Small intestine (tissue), 7 donors: ENCODE measurements at regions not wholly inside any gene's neighbourhood (a gene's known extent, or its start where the extent isn't known, plus 50 kb on each side); places are given as distances from the start of the nearest gene placed in this dataset.

Experiments
- DNase-seq, 2 donors: peaks; one replicate each; pipeline versions ENCODE4 v3.0.0 to v3.0.0-alpha.2; 2013
- FAIRE-seq: peaks from 2 replicates; lab custom pipeline; 2012; peaks lifted over from hg19 to GRCh38; lab: Jason Lieb, UNC
- H3K27ac ChIP-seq, 3 donors: one replicate each; pipeline ENCODE4 v1.5.1; 2013; ENCODE audit warnings: low read length in 2 of 3, mild to moderate bottlenecking in 2 of 3, control low read depth in 1 of 3, inconsistent platforms in 1 of 3, low read depth in 1 of 3, moderate library complexity in 1 of 3
- H3K27me3 ChIP-seq, 3 donors: one replicate each; pipeline ENCODE4 v1.6.1; 2013; ENCODE audit warnings: low read length in 3 of 3, inconsistent platforms in 1 of 3; ENCODE audit not compliant: control insufficient read depth in 3 of 3, insufficient read depth in 3 of 3
- H3K36me3 ChIP-seq, 3 donors: one replicate each; pipeline ENCODE4 v1.6.1; 2013; ENCODE audit warnings: low read length in 3 of 3, inconsistent platforms in 1 of 3, low read depth in 1 of 3, mild to moderate bottlenecking in 1 of 3, moderate library complexity in 1 of 3; ENCODE audit not compliant: control insufficient read depth in 3 of 3, insufficient read depth in 2 of 3
- H3K4me1 ChIP-seq, 3 donors: one replicate each; pipeline ENCODE4 v1.6.1; 2013; ENCODE audit warnings: low read length in 2 of 3, inconsistent platforms in 1 of 3, low read depth in 1 of 3, mild to moderate bottlenecking in 1 of 3, moderate library complexity in 1 of 3; ENCODE audit not compliant: control insufficient read depth in 3 of 3, insufficient read depth in 2 of 3
- H3K4me3 ChIP-seq, 3 donors: one replicate each; pipeline ENCODE4 v1.5.1; 2013; ENCODE audit warnings: low read length in 3 of 3, control low read depth in 1 of 3, inconsistent platforms in 1 of 3, low read depth in 1 of 3, mild to moderate bottlenecking in 1 of 3, moderate library complexity in 1 of 3
- H3K9me3 ChIP-seq, 2 donors: one replicate each; pipeline ENCODE4 v1.6.1; 2013; ENCODE audit warnings: low read depth in 1 of 2, low read length in 1 of 2; ENCODE audit not compliant: control insufficient read depth in 2 of 2, insufficient read depth in 1 of 2
- WGBS, 3 donors: extraction: QIAGEN DNeasy Blood & Tissue Kit; methylation state at CpG; one replicate each; pipeline ENCODE4 v1.1.7; 2013; 5-methylcytosine and 5-hydroxymethylcytosine counted together
- donor health status: healthy with polysubstance abuse.
- donor health status: control.
- donor health status: control.
- donor health status: Bipolar disorder and iron deficiency.
- donor health status: healthy.

DNA sequence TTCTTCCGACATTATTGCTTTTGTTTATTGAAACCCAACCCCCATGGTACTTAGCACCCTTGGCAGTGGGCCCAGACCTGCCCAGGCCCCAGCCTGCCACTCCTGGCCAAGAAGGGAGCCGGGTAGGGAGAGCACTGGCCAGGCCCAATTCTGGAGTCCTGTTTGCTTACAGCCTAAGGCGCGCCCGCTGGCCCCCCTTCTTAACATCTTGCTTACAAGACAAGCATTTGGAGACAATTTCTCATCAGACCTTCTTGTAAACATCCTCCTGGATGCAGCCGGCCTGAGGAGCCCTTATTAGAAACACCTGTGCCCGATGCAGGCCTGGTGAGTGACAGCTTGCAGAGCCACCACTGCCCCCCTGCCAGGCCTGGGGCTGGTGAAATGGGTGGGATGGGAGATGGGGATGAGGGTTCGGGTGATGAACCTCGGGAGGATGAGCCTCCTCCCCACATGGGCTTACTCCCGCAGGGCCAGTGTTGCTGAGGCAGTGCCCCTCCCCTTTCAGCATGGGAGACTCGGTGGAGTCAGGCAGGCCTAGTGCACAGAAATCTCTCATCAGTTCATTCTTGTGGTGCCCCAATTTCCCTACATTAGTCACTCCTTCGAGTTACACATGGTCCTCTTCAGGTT is 217.5 kb downstream of the CYP26B1 start:
- DNase-seq = peak in 1 of 2 donors; percentile 79

GRCh38 chr2:71929482-71929772 is 218.2 kb downstream of the CYP26B1 start:
- no peak for FAIRE-seq
- 81 to 95% (median 90%) methylated on average over 2 of the region's 2 CpGs for WGBS, 3 donors

More for the DNA sequence above, 217.5 kb downstream of the CYP26B1 start:
- no peak for FAIRE-seq
- Histone ChIP-seq H3K4me1 (peaks cover 2 to 41% (median 9%) of the 10 kb centered on the region in 3 donors), H3K27me3 (no peaks in the 10 kb centered on the region), H3K27ac (no peak overlapping the region), H3K9me3 (no peaks in the 10 kb centered on the region), H3K4me3 (no peak overlapping the region), H3K36me3 (no peaks in the 10 kb centered on the region)
- WGBS, 3 donors = 27 to 51% (median 34%) methylated on average over 12 of the region's 12 CpGs

GRCh38 chr2:71928734-71929481 is 218.8 kb downstream of the CYP26B1 start:
- Histone ChIP-seq H3K36me3 (no peaks in the 10 kb centered on the region), H3K27ac (no peak overlapping the region), H3K27me3 (no peaks in the 10 kb centered on the region), H3K4me1 (peaks cover 2 to 36% (median 9%) of the 10 kb centered on the region in 3 donors), H3K4me3 (no peak overlapping the region), H3K9me3 (no peaks in the 10 kb centered on the region)
- 93 to 96% (median 95%) methylated on average over 11 of the region's 11 CpGs for WGBS, 3 donors
- no peak for FAIRE-seq
- DNase-seq = no peak

More at GRCh38 chr2:71929482-71929772, 218.2 kb downstream of the CYP26B1 start:
- H3K4me3 ChIP-seq = no peak overlapping the region
- no peaks in the 10 kb centered on the region for H3K36me3 ChIP-seq
- H3K9me3 ChIP-seq = no peaks in the 10 kb centered on the region
- no peaks in the 10 kb centered on the region for H3K27me3 ChIP-seq
- no peak overlapping the region for H3K27ac ChIP-seq
- H3K4me1 ChIP-seq = peaks cover 2 to 40% (median 9%) of the 10 kb centered on the region in 3 donors
- DNase-seq = no peak

GRCh38 chr2:71927757-71928715 is 219.6 kb downstream of the CYP26B1 start:
- DNase-seq (no peak), FAIRE-seq (no peak)
- WGBS, 3 donors = 85 to 93% (median 87%) methylated on average over 10 of the region's 10 CpGs

DNA sequence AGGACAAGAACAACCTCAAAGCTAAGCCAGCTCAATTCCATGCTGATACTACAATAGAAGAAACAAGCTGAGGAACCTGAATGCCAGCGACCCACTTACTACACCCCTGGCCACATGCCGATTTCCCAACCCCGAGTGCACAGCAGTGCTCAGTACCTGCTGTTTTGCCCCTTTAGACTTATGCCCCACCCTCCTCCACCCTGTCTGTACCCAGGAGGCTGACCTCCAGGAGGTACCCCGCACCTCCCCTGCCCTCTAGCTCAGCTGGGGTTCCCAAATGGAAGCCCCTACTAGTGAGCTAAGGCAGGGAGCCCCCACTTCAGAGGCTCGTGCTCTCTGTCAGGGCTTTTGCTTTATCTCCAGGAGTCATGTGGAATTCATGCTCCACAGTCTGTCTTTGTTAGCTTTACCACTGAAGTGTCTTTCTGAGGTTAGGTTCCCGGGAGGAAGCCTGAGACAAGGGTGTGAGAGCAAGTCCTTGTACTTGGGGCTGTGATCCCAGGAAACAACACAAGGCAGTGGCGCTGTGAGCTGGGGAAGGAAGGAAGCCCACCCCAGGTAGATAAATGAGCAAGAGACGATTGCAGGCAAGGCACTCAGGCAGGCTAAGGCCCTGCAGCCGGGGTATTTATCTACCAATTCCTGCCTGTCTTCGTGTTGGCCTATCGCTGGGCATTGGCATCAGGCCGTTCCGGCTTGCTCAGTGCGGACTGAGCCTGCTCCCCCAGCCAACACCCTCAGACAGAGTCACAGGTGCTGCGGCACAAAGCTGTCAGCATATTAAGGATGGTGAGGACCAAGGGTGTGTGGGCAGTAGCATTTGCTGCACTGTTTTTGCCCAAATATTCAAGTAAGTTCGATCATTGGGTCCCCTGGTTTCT is 220.5 kb downstream of the CYP26B1 start:
- Histone ChIP-seq H3K36me3 (no peaks in the 10 kb centered on the region), H3K27ac (peak overlapping the region in 1 of 3 donors; percentile 69), H3K27me3 (no peaks in the 10 kb centered on the region), H3K9me3 (no peaks in the 10 kb centered on the region), H3K4me3 (no peak overlapping the region), H3K4me1 (peaks cover 2 to 36% (median 9%) of the 10 kb centered on the region in 3 donors)
- FAIRE-seq (no peak), DNase-seq (peak; percentile 47 to 68)
- 73 to 83% (median 75%) methylated on average over 16 of the region's 16 CpGs for WGBS, 3 donors

More at GRCh38 chr2:71927757-71928715, 219.6 kb downstream of the CYP26B1 start:
- peaks cover 2 to 36% (median 9%) of the 10 kb centered on the region in 3 donors for H3K4me1 ChIP-seq
- H3K27me3 ChIP-seq = no peaks in the 10 kb centered on the region
- no peaks in the 10 kb centered on the region for H3K9me3 ChIP-seq
- H3K27ac ChIP-seq = no peak overlapping the region
- H3K36me3 ChIP-seq = no peaks in the 10 kb centered on the region
- H3K4me3 ChIP-seq = no peak overlapping the region

GRCh38 chr2:71926089-71926447 is 221.6 kb downstream of the CYP26B1 start:
- Histone ChIP-seq H3K9me3 (no peaks in the 10 kb centered on the region), H3K27me3 (no peaks in the 10 kb centered on the region), H3K4me3 (no peak overlapping the region), H3K4me1 (peaks cover 2 to 36% (median 9%) of the 10 kb centered on the region in 3 donors), H3K27ac (peak overlapping the region in 1 of 3 donors; percentile 72), H3K36me3 (no peaks in the 10 kb centered on the region)
- FAIRE-seq = no peak
- peak; percentile 85 to 87 for DNase-seq
- WGBS, 3 donors = 44 to 78% (median 65%) methylated on average over 9 of the region's 9 CpGs

- Histone ChIP-seq H3K4me1 (peaks cover 2 to 36% (median 9%) of the 10 kb centered on the region in 3 donors), H3K27me3 (no peaks in the 10 kb centered on the region), H3K27ac (peak overlapping the region in 1 of 3 donors; percentile 72), H3K36me3 (no peaks in the 10 kb centered on the region), H3K4me3 (no peak overlapping the region), H3K9me3 (no peaks in the 10 kb centered on the region)
- WGBS, 3 donors = 31 to 66% (median 44%) methylated on average over 14 of the region's 14 CpGs
- FAIRE-seq (no peak), DNase-seq (peak; percentile 14 to 39)
Measured at GRCh38 chr2:71925268-71926088, 222.2 kb downstream of the CYP26B1 start.
